Vagina (tissue), 2 donors: ENCODE measurements at regions not wholly inside any gene's neighbourhood (a gene's known extent, or its start where the extent isn't known, plus 50 kb on each side); places are given as distances from the start of the nearest gene placed in this dataset.

Experiments used
- CTCF ChIP-seq, 3 experiments: fragments of 450-650 bp in 2 of 3; fragments of 200-600 bp in 1 of 3; sonication (generic) in 1 of 3; IDR thresholded peaks; one replicate each; pipeline ENCODE4 v1.5.1; 2017 to 2019; ENCODE audit warnings: antibody characterized with exemption in 3 of 3, mild to moderate bottlenecking in 2 of 3, moderate library complexity in 2 of 3
- POLR2A ChIP-seq, 2 donors: fragments of 450-650 bp; IDR thresholded peaks; one replicate each; pipeline ENCODE4 v1.6.1; 2017; ENCODE audit warnings: antibody characterized with exemption in 2 of 2, mild to moderate bottlenecking in 2 of 2, moderate library complexity in 2 of 2
- POLR2AphosphoS5 ChIP-seq, 2 donors: sonication (generic); formaldehyde crosslinking; IDR thresholded peaks; one replicate each; pipeline ENCODE4 v1.9.0; 2017; ENCODE audit warnings: antibody characterized with exemption in 2 of 2, mild to moderate bottlenecking in 2 of 2, low read depth in 1 of 2; ENCODE audit not compliant: insufficient read depth in 1 of 2

DNA sequence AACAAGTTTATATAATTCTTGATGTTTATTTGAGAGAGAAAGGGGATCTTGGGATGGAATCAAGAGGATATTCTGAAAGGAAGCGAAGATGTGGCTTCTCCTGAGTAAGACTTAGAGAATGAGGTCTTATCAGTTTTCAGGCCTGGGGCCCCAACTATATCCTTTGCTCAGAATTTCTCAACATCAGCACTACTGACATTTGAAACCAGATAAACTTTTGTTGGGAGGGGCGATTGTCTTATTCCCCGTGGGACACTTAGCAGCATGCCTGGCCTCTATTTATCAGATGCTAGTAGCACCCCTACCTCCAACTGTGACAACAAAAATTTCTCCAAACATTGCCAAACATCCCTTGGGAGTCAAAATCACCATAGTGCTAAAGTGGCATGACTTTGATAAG, 567.7 kb downstream of the MAT2B start:
- TF ChIP-seq POLR2A (IDR thresholded peaks at IDR 0.05) (no peak), CTCF (IDR thresholded peaks at IDR 0.05) (no peak), POLR2AphosphoS5 (IDR thresholded peaks at IDR 0.05; ENCODE audit: insufficient read depth in 1 of 2, low read depth in 1 of 2) (no peak)
